ENCODE measurements at regions not wholly inside any gene's neighbourhood (a gene's known extent, or its start where the extent isn't known, plus 50 kb on each side); places are given as distances from the start of the nearest gene placed in this dataset.

GRCh38 chr2:103153580-103154284 lies 391.9 kb downstream of the TMEM182 start:
- no peak for DNase-seq
- peaks cover 3% of the 10 kb centered on the region for H3K27me3 ChIP-seq
- in situ Hi-C loops (cut with MboI; ENCODE audit: low pct_ligation_motif_present in 1 of 4, low pct_unique_long_range_greater_than_20kb in 1 of 4, low sequenced_read_pairs in 3 of 4) = no loop called here
- H3K27ac ChIP-seq = no peak overlapping the region
- 60 to 65% methylated on average over 6 to 9 of the region's 9 CpGs for WGBS, 2 donors (ENCODE audit: low coverage in 1 of 2)
- TF ChIP-seq POLR2A (IDR thresholded peaks at IDR 0.05) (no peak), EP300 (IDR thresholded peaks at IDR 0.05; ENCODE audit: low read depth) (no peak), POLR2AphosphoS5 (IDR thresholded peaks at IDR 0.05) (no peak), CTCF (IDR thresholded peaks at IDR 0.05) (no peak)
- no peak overlapping the region for H3K4me3 ChIP-seq
- H3K4me1 ChIP-seq = no peaks in the 10 kb centered on the region
- no peaks in the 10 kb centered on the region for H3K36me3 ChIP-seq
- H3K9me3 ChIP-seq = no peaks in the 10 kb centered on the region
- intact Hi-C loops (cut with DNase I; ENCODE audit: low total_unique reads) = no loop called here

- 90 to 100% methylated on average over 3 of the region's 3 CpGs for WGBS, 2 donors (ENCODE audit: low coverage in 1 of 2)
- in situ Hi-C loops (cut with MboI; ENCODE audit: low pct_ligation_motif_present in 1 of 4, low pct_unique_long_range_greater_than_20kb in 1 of 4, low sequenced_read_pairs in 3 of 4) (no loop called here), intact Hi-C loops (cut with DNase I; ENCODE audit: low total_unique reads) (no loop called here)
These were observed 393.5 kb downstream of the TMEM182 start for GRCh38 chr2:103155308-103155707.

GRCh38 chr2:103159018-103159417 lies 397.2 kb downstream of the TMEM182 start:
- Histone ChIP-seq H3K9me3 (no peaks in the 10 kb centered on the region), H3K4me3 (no peak overlapping the region), H3K27ac (no peak overlapping the region), H3K4me1 (no peaks in the 10 kb centered on the region), H3K36me3 (no peaks in the 10 kb centered on the region), H3K27me3 (peaks cover 3% of the 10 kb centered on the region)
- DNase-seq = no peak
- intact Hi-C loops (cut with DNase I; ENCODE audit: low total_unique reads) (no loop called here), in situ Hi-C loops (cut with MboI; ENCODE audit: low pct_ligation_motif_present in 1 of 4, low pct_unique_long_range_greater_than_20kb in 1 of 4, low sequenced_read_pairs in 3 of 4) (no loop called here)
- WGBS, 2 donors (ENCODE audit: low coverage in 1 of 2) = 70 to 83% methylated on average over 1 to 3 of the region's 3 CpGs
- TF ChIP-seq EP300 (IDR thresholded peaks at IDR 0.05; ENCODE audit: low read depth) (no peak), CTCF (IDR thresholded peaks at IDR 0.05) (no peak), POLR2AphosphoS5 (IDR thresholded peaks at IDR 0.05) (no peak)

More at GRCh38 chr2:103155308-103155707, 393.5 kb downstream of the TMEM182 start:
- no peaks in the 10 kb centered on the region for H3K4me1 ChIP-seq
- no peak for TF ChIP-seq POLR2AphosphoS5 (IDR thresholded peaks at IDR 0.05)
- no peak for TF ChIP-seq EP300 (IDR thresholded peaks at IDR 0.05; ENCODE audit: low read depth)
- TF ChIP-seq CTCF (IDR thresholded peaks at IDR 0.05) = no peak
- TF ChIP-seq POLR2A (IDR thresholded peaks at IDR 0.05) = no peak
- H3K27me3 ChIP-seq = peaks cover 3% of the 10 kb centered on the region
- no peak overlapping the region for H3K4me3 ChIP-seq
- no peak overlapping the region for H3K27ac ChIP-seq
- DNase-seq = no peak
- H3K36me3 ChIP-seq = no peaks in the 10 kb centered on the region
- no peaks in the 10 kb centered on the region for H3K9me3 ChIP-seq

- H3K27me3 ChIP-seq = peaks cover 3% of the 10 kb centered on the region
- H3K27ac ChIP-seq = no peak overlapping the region
- no peaks in the 10 kb centered on the region for H3K9me3 ChIP-seq
- intact Hi-C loops (cut with DNase I; ENCODE audit: low total_unique reads) = no loop called here
- in situ Hi-C loops (cut with MboI; ENCODE audit: low pct_ligation_motif_present in 1 of 4, low pct_unique_long_range_greater_than_20kb in 1 of 4, low sequenced_read_pairs in 3 of 4) = no loop called here
- H3K36me3 ChIP-seq = no peaks in the 10 kb centered on the region
- no peak overlapping the region for H3K4me3 ChIP-seq
- WGBS, 2 donors (ENCODE audit: low coverage in 1 of 2) = 20 to 45% methylated on average over 4 to 7 of the region's 7 CpGs
- no peak for TF ChIP-seq EP300 (IDR thresholded peaks at IDR 0.05; ENCODE audit: low read depth)
- TF ChIP-seq CTCF (IDR thresholded peaks at IDR 0.05) = peak; percentile 59 to 76 (median 70)
- DNase-seq = no peak
- H3K4me1 ChIP-seq = peaks cover 0 to 4% (median 0%) of the 10 kb centered on the region in 4 donors
These were observed 399.8 kb downstream of the TMEM182 start for GRCh38 chr2:103161456-103162289.
